ENCODE measurements at regions not wholly inside any gene's neighbourhood (a gene's known extent, or its start where the extent isn't known, plus 50 kb on each side); places are given as distances from the start of the nearest gene placed in this dataset.

DNA sequence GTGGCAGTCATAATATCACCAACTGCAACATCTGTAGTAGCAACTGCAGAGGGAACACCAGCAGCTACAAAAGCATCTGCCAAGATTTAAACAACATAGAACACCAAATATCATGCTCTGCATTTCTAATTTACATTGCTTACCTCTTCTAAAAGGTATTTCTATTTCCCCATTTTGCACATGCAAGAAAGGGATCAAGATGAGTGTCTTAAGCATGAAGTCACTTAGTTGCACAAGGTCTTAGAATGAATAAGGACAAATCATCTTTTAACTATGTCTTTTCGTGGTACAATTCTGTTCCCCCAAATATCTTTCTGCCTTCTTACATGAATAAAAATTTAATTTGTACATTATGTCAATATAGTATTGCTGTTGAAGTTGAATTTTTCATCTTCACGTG lies 1746.4 kb downstream of the EFNA5 start:
- ATAC-seq (no peak), DNase-seq (no peak)
- Histone ChIP-seq H3K9me3 (no peaks in the 10 kb centered on the region), H3K27me3 (no peaks in the 10 kb centered on the region), H3K27ac (no peak overlapping the region), H3K4me1 (no peaks in the 10 kb centered on the region), H3K36me3 (no peaks in the 10 kb centered on the region), H3K4me3 (no peak overlapping the region)
- TF ChIP-seq, protein P1, sequence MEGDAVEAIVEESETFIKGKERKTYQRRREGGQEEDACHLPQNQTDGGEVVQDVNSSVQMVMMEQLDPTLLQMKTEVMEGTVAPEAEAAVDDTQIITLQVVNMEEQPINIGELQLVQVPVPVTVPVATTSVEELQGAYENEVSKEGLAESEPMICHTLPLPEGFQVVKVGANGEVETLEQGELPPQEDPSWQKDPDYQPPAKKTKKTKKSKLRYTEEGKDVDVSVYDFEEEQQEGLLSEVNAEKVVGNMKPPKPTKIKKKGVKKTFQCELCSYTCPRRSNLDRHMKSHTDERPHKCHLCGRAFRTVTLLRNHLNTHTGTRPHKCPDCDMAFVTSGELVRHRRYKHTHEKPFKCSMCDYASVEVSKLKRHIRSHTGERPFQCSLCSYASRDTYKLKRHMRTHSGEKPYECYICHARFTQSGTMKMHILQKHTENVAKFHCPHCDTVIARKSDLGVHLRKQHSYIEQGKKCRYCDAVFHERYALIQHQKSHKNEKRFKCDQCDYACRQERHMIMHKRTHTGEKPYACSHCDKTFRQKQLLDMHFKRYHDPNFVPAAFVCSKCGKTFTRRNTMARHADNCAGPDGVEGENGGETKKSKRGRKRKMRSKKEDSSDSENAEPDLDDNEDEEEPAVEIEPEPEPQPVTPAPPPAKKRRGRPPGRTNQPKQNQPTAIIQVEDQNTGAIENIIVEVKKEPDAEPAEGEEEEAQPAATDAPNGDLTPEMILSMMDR (IDR thresholded peaks at IDR 0.05): no peak
- intact Hi-C loops (cut with DNase I): no loop called here

DNA sequence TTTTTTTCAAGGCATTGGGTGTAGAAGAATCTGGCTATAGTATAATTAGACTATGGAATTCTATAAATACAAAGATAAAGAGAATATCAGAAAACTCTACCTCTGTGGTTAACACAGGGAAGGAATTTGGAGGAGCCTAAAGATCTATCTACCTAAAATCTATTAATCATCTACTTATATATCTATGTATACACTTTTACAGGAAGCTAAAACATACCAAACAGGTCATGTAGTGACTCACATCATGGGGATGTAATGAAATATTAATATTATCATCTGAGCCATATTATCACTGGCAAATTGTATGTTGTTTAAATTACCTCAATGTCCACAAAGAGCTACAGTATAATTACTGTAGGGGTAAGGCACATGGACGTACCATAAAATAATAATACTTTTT lies 1748.2 kb downstream of the EFNA5 start:
- H3K4me1 ChIP-seq: no peaks in the 10 kb centered on the region

DNA sequence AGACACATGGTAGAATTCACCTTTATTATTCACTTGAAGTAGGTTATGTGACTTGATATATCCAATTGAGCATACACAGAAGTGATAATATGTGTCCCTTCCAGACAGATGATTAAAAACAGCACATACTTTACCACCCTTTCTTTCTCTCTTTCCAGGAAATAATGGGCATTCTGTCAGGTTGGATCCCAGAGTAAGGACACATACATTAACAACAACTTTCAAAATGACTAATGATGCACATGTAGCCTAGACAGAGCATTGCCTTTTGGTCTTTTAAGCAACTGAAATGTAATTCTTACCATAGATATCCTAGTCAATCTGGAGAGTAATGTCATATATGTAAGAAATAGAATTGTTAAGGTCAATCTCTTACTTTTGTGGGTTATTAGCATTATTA lies 1748.7 kb downstream of the EFNA5 start:
- H3K4me3 ChIP-seq: no peak overlapping the region
- intact Hi-C loops (cut with DNase I): no loop called here
- no peaks in the 10 kb centered on the region for H3K36me3 ChIP-seq
- no peaks in the 10 kb centered on the region for H3K4me1 ChIP-seq
- TF ChIP-seq, protein P1 (IDR thresholded peaks at IDR 0.05): no peak
- H3K27me3 ChIP-seq: no peaks in the 10 kb centered on the region
- no peak overlapping the region for H3K27ac ChIP-seq
- DNase-seq: no peak
- ATAC-seq: no peak
- no peaks in the 10 kb centered on the region for H3K9me3 ChIP-seq

More for the DNA sequence above, 1748.2 kb downstream of the EFNA5 start:
- H3K27ac ChIP-seq: no peak overlapping the region
- DNase-seq (no peak), ATAC-seq (no peak)
- no peak overlapping the region for H3K4me3 ChIP-seq
- no peaks in the 10 kb centered on the region for H3K27me3 ChIP-seq
- no peaks in the 10 kb centered on the region for H3K9me3 ChIP-seq
- no peaks in the 10 kb centered on the region for H3K36me3 ChIP-seq
- TF ChIP-seq, protein P1 (IDR thresholded peaks at IDR 0.05): no peak
- intact Hi-C loops (cut with DNase I): no loop called here

DNA sequence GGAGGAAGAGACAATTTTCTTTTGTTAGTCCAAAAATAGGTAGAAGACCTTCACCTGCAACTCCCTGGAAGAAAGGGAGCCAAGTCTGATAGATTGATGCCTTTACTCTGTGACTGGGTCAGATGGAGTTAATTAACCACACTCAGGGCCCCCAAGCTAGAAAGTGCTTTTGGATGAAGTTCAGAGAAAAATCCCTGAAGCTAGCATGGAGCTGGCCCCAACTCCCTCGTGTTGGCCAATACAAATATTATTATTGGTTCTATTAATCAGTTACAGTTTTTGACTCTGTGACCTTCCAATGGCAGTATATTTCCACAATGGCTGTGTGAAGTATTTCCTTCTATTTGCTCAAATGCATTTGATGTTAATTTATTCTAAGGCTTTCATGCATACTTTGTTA lies 1753.5 kb downstream of the EFNA5 start:
- no peak overlapping the region for H3K4me3 ChIP-seq
- no peaks in the 10 kb centered on the region for H3K4me1 ChIP-seq
- H3K27me3 ChIP-seq: no peaks in the 10 kb centered on the region
- no peak for ATAC-seq
- no peaks in the 10 kb centered on the region for H3K36me3 ChIP-seq
- TF ChIP-seq, protein P1 (IDR thresholded peaks at IDR 0.05): no peak
- H3K9me3 ChIP-seq: no peaks in the 10 kb centered on the region
- DNase-seq: no peak
- intact Hi-C loops (cut with DNase I): no loop called here
- H3K27ac ChIP-seq: no peak overlapping the region

DNA sequence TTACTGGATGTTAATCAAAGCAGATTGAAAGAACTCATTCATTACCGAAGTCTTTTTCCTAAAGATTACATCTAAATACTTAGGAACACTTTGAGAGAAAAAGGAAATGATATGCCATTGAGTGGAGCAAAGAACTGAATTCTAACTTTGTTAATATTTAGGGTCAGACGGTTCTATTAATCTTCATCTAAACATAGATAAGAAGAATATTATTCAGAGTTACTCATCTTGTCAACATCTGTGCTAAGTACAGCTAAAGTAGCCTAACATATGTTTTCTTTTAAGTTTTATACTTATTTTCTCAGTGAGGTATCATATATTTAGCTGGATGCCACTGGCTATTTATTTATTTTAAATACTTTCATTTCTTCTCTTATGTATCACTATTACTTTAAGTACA lies 1763.7 kb downstream of the EFNA5 start:
- Histone ChIP-seq H3K27ac (no peak overlapping the region), H3K9me3 (no peaks in the 10 kb centered on the region), H3K36me3 (no peaks in the 10 kb centered on the region), H3K4me1 (no peaks in the 10 kb centered on the region), H3K4me3 (no peak overlapping the region), H3K27me3 (no peaks in the 10 kb centered on the region)
- no peak for DNase-seq
- TF ChIP-seq, protein P1 (IDR thresholded peaks at IDR 0.05): no peak
- intact Hi-C loops (cut with DNase I): no loop called here
- no peak for ATAC-seq

DNA sequence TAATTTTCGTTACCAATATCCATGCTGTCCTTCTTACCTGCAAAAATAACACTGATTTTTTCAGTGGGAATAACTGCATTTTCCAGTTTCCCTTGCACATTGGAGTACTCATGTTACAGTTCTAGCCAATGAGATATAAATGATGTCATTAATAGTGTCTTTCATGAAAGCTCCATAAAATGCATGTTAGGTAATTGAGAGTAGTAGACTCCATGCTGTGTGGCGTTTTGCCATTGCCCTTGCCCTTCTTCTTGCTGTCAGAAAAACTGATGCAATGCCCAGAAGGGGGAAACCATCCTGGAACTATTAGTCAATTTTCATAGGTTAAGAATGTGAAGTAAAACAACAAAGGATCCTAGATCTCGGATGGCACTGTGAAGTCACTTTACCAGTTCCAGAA lies 1765.3 kb downstream of the EFNA5 start:
- ATAC-seq (no peak), DNase-seq (no peak)
- Histone ChIP-seq H3K36me3 (no peaks in the 10 kb centered on the region), H3K4me1 (no peaks in the 10 kb centered on the region), H3K4me3 (no peak overlapping the region), H3K27me3 (no peaks in the 10 kb centered on the region), H3K27ac (no peak overlapping the region), H3K9me3 (no peaks in the 10 kb centered on the region)
- intact Hi-C loops (cut with DNase I): no loop called here
- TF ChIP-seq, protein P1 (IDR thresholded peaks at IDR 0.05): no peak
